Loucy (cell line): ENCODE measurements at regions not wholly inside any gene's neighbourhood (a gene's known extent, or its start where the extent isn't known, plus 50 kb on each side); places are given as distances from the start of the nearest gene placed in this dataset.

Experiments
- EZH2phosphoT487 ChIP-seq: fragments of 200-600 bp; IDR thresholded peaks from 2 replicates; pipeline ENCODE4 v1.6.1; 2018; ENCODE audit warnings: antibody characterized with exemption, mild to moderate bottlenecking, moderate library complexity, borderline replicate concordance
- TF ChIP-seq, protein P1 (sequence below): fragments of 200-600 bp; sonication (generic); conservative IDR thresholded peaks from 2 replicates; pipeline ENCODE4 v1.5.1; 2014; ENCODE audit warnings: mild to moderate bottlenecking, antibody characterized with exemption, low read length

DNA sequence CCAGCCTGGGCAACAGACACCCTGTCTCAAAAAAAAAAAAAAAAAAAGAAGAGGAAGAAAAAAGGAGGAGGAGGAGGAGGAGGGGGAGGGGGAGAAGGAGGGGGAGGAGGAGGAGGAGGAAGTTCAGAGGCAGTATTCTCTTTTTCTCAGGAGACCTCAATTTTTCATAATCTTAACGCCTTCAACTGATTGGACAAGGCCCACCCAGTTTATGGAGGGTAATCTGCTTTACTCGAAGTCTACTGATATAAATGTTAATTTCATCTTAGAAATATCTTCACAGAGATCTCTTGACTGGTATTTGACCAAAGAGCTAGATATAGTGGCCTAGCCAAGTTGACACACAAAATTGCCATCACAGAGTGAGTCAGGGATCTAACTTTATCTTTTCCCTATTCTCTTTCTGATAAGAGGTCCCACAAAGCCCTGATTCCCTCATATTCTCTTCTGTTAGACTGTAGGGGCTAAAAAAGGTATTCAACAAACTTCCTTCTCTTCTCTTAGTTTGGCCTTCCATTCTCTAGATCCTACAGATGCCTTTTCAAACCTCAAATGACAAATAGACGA, 115.5 kb upstream of the ABCA1 start:
- TF ChIP-seq, protein P1, sequence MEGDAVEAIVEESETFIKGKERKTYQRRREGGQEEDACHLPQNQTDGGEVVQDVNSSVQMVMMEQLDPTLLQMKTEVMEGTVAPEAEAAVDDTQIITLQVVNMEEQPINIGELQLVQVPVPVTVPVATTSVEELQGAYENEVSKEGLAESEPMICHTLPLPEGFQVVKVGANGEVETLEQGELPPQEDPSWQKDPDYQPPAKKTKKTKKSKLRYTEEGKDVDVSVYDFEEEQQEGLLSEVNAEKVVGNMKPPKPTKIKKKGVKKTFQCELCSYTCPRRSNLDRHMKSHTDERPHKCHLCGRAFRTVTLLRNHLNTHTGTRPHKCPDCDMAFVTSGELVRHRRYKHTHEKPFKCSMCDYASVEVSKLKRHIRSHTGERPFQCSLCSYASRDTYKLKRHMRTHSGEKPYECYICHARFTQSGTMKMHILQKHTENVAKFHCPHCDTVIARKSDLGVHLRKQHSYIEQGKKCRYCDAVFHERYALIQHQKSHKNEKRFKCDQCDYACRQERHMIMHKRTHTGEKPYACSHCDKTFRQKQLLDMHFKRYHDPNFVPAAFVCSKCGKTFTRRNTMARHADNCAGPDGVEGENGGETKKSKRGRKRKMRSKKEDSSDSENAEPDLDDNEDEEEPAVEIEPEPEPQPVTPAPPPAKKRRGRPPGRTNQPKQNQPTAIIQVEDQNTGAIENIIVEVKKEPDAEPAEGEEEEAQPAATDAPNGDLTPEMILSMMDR: no peak
- TF ChIP-seq EZH2phosphoT487: no peak
